Thymus (tissue), 11 donors: ENCODE measurements at regions not wholly inside any gene's neighbourhood (a gene's known extent, or its start where the extent isn't known, plus 50 kb on each side); places are given as distances from the start of the nearest gene placed in this dataset.
A peak's percentile ranks its signal among the peaks of the same experiment; 100 is the strongest.

Experiments used
- DNase-seq, 9 donors: peaks; one replicate each; pipeline ENCODE4 v3.0.0-alpha.2; 2013; ENCODE audit warnings: low spot score in 9 of 9, low read depth in 6 of 9, missing footprints in 1 of 9
- H3K27ac ChIP-seq, 2 donors: one replicate each; pipeline ENCODE4 v1.5.1; 2013; ENCODE audit warnings: control low read depth in 1 of 2, low read depth in 1 of 2, low read length in 1 of 2, mild to moderate bottlenecking in 1 of 2, moderate library complexity in 1 of 2
- H3K27me3 ChIP-seq, 2 donors: one replicate each; pipeline ENCODE4 v1.5.1; 2013; ENCODE audit warnings: low read length in 1 of 2; ENCODE audit not compliant: control insufficient read depth in 2 of 2, insufficient read depth in 1 of 2
- H3K36me3 ChIP-seq, 2 donors: one replicate each; pipeline ENCODE4 v1.5.1; 2013; ENCODE audit warnings: low read length in 1 of 2, mild to moderate bottlenecking in 1 of 2, moderate library complexity in 1 of 2; ENCODE audit not compliant: control insufficient read depth in 2 of 2, insufficient read depth in 2 of 2
- H3K4me1 ChIP-seq, 2 donors: one replicate each; pipeline ENCODE4 v1.5.1; 2013; ENCODE audit warnings: low read length in 2 of 2; ENCODE audit not compliant: control insufficient read depth in 2 of 2, insufficient read depth in 2 of 2
- H3K4me3 ChIP-seq, 2 donors: one replicate each; pipeline ENCODE4 v1.5.1; 2013; ENCODE audit warnings: low read length in 2 of 2, control low read depth in 1 of 2, mild to moderate bottlenecking in 1 of 2
- H3K9me3 ChIP-seq, 2 donors: one replicate each; pipeline ENCODE4 v1.5.1; 2013; ENCODE audit warnings: low read length in 1 of 2, mild to moderate bottlenecking in 1 of 2; ENCODE audit not compliant: control insufficient read depth in 2 of 2, insufficient read depth in 1 of 2
- WGBS: extraction: QIAGEN DNeasy Blood & Tissue Kit; methylation state at CpG from one replicate; pipeline ENCODE4 v1.1.7; 2013; 5-methylcytosine and 5-hydroxymethylcytosine counted together
- donor health status: healthy.

- Histone ChIP-seq H3K27ac (no peak overlapping the region), H3K4me1 (peaks cover 0 to 8% of the 10 kb centered on the region in 2 donors), H3K27me3 (peaks cover 0 to 2% of the 10 kb centered on the region in 2 donors), H3K36me3 (no peaks in the 10 kb centered on the region), H3K9me3 (peaks cover 0 to 4% of the 10 kb centered on the region in 2 donors), H3K4me3 (no peak overlapping the region)
- WGBS, result 85% methylated on average over 9 of the region's 9 CpGs
- DNase-seq, result no peak
Measured at GRCh38 chr2:10220902-10221391, 81.8 kb upstream of the HPCAL1 start.

DNA sequence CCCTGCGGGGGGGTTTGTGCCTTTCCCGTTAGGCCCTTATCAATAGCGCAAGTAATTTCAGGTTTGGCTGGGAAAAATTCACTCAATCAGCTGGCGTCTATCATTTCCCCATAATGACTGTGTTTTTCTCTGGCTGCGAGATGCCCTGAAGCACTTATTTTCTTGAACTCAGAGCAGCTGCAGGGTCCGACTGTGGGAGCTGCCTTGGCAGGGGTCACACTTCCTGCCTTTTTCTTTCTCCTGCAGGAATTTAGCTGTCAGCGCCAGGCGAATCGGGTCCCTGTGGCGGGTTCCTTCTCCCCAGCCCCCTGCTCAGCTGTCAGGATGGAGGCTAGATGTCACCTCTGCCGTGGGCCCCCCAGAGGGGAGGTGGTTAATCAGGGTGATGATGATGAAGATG is 81.3 kb upstream of the HPCAL1 start:
- Histone ChIP-seq H3K4me3 (no peak overlapping the region), H3K27me3 (peaks cover 0 to 2% of the 10 kb centered on the region in 2 donors), H3K36me3 (no peaks in the 10 kb centered on the region), H3K4me1 (peaks cover 0 to 11% of the 10 kb centered on the region in 2 donors), H3K27ac (no peak overlapping the region), H3K9me3 (peaks cover 0 to 4% of the 10 kb centered on the region in 2 donors)
- 88% methylated on average over 11 of the region's 11 CpGs for WGBS
- no peak for DNase-seq

- Histone ChIP-seq H3K4me1 (peaks cover 0 to 11% of the 10 kb centered on the region in 2 donors), H3K27me3 (peaks cover 0 to 1% of the 10 kb centered on the region in 2 donors), H3K9me3 (peaks cover 0 to 4% of the 10 kb centered on the region in 2 donors), H3K4me3 (no peak overlapping the region), H3K27ac (no peak overlapping the region), H3K36me3 (no peaks in the 10 kb centered on the region)
- DNase-seq, result no peak
- WGBS, result 94% methylated on average over 19 of the region's 19 CpGs
Measured at GRCh38 chr2:10221976-10222870, 80.5 kb upstream of the HPCAL1 start.

DNA sequence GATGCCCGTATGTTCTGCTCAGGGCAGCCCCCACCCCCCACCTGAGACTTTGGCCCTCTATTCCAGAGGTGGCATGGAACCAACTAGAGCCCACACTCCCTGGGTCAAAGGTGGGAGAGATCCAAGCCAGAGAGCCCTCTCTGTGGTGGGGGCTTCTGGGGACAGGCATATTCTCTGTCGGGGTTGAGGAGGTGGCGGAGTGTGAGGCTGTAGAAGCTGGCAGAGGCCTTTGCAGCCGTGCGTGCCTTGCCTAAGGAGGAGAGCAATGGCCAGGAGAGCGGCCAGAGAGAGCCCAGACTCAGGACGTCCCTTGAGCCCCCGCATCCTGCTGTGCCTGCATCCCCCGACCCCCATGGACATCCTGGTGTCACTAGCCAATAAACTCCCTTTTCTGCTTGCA is 79.2 kb upstream of the HPCAL1 start:
- 89% methylated on average over 9 of the region's 9 CpGs for WGBS
- peaks cover 0 to 11% of the 10 kb centered on the region in 2 donors for H3K4me1 ChIP-seq
- H3K36me3 ChIP-seq, result no peaks in the 10 kb centered on the region
- peaks cover 0 to under 1% of the 10 kb centered on the region in 2 donors for H3K27me3 ChIP-seq
- H3K4me3 ChIP-seq, result no peak overlapping the region
- no peak for DNase-seq
- no peak overlapping the region for H3K27ac ChIP-seq
- peaks cover 0 to 4% of the 10 kb centered on the region in 2 donors for H3K9me3 ChIP-seq

DNA sequence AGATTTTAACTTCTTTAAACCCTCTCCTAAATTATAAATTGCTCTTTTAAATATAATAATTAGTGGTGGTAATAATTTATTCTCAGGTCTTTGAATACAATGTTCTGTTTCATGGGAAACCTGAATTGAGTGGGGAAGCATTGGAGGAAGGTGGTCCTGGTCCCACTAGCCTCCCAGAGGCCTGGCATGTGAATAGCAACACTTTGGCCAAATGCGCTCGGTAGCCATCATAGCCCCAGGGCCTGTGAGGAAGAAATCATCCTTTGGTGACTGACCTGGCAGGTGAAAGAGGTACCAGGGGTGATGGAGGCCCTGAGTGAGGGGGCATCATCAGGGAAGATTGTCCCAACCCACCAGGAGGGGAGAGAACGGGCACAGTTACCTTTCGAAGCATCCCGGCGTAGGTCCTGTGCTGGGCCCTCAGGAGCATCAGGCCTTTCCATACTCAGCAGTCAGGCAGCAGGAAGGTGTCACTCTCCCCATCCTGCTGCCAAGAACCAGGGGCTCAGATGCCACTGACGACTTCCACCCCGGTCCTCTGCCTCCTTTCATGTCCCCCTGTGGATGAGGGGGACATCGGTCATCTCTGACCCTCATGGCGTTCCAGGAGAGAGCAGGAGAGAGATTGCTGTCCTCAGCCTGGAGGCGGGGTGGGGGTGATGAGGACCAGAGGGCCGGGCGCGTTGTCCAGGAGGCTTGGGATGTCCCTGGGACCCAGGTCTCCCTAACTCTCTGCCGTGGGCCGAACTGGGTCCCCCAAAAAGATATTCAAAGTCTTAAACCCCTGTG is 78.6 kb upstream of the HPCAL1 start:
- 92% methylated on average over 16 of the region's 16 CpGs for WGBS
- Histone ChIP-seq H3K27ac (no peak overlapping the region), H3K4me1 (peaks cover 0 to 11% of the 10 kb centered on the region in 2 donors), H3K27me3 (peaks cover 0 to 3% of the 10 kb centered on the region in 2 donors), H3K9me3 (peaks cover 0 to 4% of the 10 kb centered on the region in 2 donors), H3K36me3 (no peaks in the 10 kb centered on the region), H3K4me3 (no peak overlapping the region)
- DNase-seq, result no peak

DNA sequence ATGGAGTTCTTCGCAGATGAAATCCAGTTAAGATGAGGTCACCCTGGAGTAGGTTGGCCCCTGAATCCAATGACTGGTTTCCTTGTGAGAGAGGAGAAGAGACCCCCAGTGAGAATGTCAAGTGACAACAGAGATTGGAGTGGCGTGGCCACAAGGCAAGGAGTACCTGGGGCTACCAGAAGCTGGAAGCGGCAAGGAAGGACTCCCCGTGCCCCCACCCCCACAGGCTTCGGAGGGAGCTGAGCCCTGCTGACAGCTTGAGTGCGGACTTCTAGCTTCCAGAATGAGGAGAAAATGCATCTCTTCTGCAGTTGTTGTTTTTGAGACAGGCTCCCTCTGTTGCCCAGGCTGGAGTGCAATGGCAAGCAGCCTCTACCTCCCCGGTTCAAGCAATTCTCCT is 78.0 kb upstream of the HPCAL1 start:
- no peak overlapping the region for H3K27ac ChIP-seq
- peaks cover 0 to 4% of the 10 kb centered on the region in 2 donors for H3K9me3 ChIP-seq
- H3K27me3 ChIP-seq, result peaks cover 0 to 3% of the 10 kb centered on the region in 2 donors
- H3K4me3 ChIP-seq, result no peak overlapping the region
- no peak for DNase-seq
- 95% methylated on average over 7 of the region's 7 CpGs for WGBS
- H3K4me1 ChIP-seq, result peaks cover 0 to 11% of the 10 kb centered on the region in 2 donors
- no peaks in the 10 kb centered on the region for H3K36me3 ChIP-seq

DNA sequence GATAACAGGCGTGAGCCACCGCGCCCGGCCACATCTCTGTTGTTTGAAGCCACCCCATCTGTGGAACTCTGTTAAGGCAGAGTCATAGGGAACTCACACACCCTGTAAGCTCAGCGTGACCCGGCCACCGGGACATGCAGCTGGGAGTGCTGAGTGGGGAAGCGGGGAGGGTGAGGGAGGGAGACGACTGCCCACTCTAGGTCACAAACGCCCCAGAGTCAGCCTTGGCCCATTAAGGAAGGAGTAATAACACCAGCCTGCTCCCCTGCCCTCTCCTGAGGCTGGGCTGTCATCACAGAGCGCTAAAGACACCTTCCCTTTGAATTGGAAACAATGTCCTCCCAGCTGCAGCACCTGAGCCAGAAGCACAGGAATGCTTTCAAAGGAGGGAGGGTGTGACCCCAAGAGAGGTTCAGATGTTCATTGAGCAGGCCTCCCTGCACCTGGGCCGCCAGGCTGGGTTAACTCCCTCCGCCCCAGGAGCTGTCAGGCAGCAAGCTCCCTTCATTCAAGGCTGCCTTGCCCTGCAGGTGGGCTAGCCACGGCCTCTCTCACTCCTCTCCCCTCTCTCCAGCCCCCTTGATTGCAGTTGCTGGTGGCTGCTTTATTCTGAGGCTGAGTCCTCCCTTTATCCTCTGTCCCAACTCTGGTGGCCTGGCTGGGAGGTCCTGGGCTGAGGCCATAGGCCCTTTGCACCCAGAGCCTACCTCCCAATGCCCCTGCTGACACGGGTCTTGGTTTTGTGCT is 77.2 kb upstream of the HPCAL1 start:
- DNase-seq, result peak in 6 of 9 donors; percentile 3 to 58 (median 28)
- H3K27ac ChIP-seq, result no peak overlapping the region

DNA sequence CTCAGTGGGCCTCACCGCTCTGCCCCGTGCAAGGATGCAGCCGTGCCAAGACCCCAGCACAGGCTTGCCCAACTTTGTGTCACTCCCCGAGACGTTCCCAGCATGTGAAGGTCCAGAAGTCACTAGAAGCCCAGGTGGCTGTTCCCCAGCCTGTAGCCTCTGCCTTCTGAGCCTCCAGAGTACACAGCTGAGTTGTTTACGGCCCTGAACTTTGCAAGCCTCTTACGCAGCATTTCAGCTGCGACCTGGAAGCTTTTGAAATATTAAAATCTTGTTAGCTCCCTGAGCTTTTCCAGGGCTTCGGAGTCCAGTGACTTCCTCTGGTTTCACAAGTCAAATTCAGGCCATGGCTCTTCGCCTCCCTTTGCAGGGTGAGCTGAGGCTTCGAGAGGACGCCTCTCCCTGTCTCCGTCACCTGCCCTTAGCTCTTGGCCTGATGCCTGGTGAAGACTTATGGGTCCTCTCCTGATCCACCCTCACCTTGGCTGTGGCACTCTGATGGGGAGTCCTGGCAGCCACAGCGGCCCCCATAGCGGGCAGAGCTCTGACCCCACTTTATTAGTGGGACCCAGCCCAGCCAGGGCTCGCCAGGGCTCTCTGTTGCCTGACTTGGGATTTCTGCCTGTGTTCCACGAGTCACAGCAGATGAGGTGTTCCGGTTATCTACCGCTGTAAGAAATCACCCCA is 76.5 kb upstream of the HPCAL1 start:
- Histone ChIP-seq H3K27ac (no peak overlapping the region), H3K27me3 (peaks cover 0 to 3% of the 10 kb centered on the region in 2 donors), H3K4me1 (peaks cover 0 to 11% of the 10 kb centered on the region in 2 donors), H3K36me3 (no peaks in the 10 kb centered on the region), H3K9me3 (peaks cover 0 to 4% of the 10 kb centered on the region in 2 donors), H3K4me3 (no peak overlapping the region)
- WGBS, result 96% methylated on average over 19 of the region's 19 CpGs
- no peak for DNase-seq

More for the DNA sequence above, 77.2 kb upstream of the HPCAL1 start:
- 92% methylated on average over 15 of the region's 15 CpGs for WGBS
- Histone ChIP-seq H3K4me3 (no peak overlapping the region), H3K27me3 (peaks cover 0 to 3% of the 10 kb centered on the region in 2 donors), H3K4me1 (peaks cover 0 to 11% of the 10 kb centered on the region in 2 donors), H3K36me3 (no peaks in the 10 kb centered on the region), H3K9me3 (peaks cover 0 to 4% of the 10 kb centered on the region in 2 donors)
